VCaP (cell line): ENCODE measurements at regions not wholly inside any gene's neighbourhood (a gene's known extent, or its start where the extent isn't known, plus 50 kb on each side); places are given as distances from the start of the nearest gene placed in this dataset.

ENCODE experiments used
- H3K27ac ChIP-seq: fragments of 450-650 bp; 2 replicates; pipeline ENCODE4 v1.5.1; 2017
- CTCF ChIP-seq: fragments of 450-650 bp; conservative IDR thresholded peaks from 2 replicates; pipeline ENCODE4 v1.5.1; 2017; ENCODE audit warnings: mild to moderate bottlenecking, moderate library complexity

- no peak for TF ChIP-seq CTCF
- no peak overlapping the region for H3K27ac ChIP-seq
Observed at GRCh38 chr16:76955629-76956028, 235.4 kb upstream of the MON1B start.

GRCh38 chr16:76956394-76956793 lies 234.6 kb upstream of the MON1B start:
- no peak for TF ChIP-seq CTCF
- H3K27ac ChIP-seq = no peak overlapping the region

- TF ChIP-seq CTCF = no peak
- H3K27ac ChIP-seq = no peak overlapping the region
Observed at GRCh38 chr16:76956841-76957240, 234.1 kb upstream of the MON1B start.

- no peak overlapping the region for H3K27ac ChIP-seq
- no peak for TF ChIP-seq CTCF
Observed at GRCh38 chr16:76959166-76959565, 231.8 kb upstream of the MON1B start.

GRCh38 chr16:76963614-76964315 lies 227.2 kb upstream of the MON1B start:
- no peak for TF ChIP-seq CTCF
- no peak overlapping the region for H3K27ac ChIP-seq

- TF ChIP-seq CTCF = no peak
- no peak overlapping the region for H3K27ac ChIP-seq
Observed at GRCh38 chr16:76964464-76965154, 226.4 kb upstream of the MON1B start.

GRCh38 chr16:76970087-76970744 lies 220.8 kb upstream of the MON1B start:
- no peak for TF ChIP-seq CTCF
- H3K27ac ChIP-seq = no peak overlapping the region
